SU-DHL-6 (cell line): ENCODE measurements at regions not wholly inside any gene's neighbourhood (a gene's known extent, or its start where the extent isn't known, plus 50 kb on each side); places are given as distances from the start of the nearest gene placed in this dataset.

Experiments used
- CTCF ChIP-seq: fragments of 200-600 bp; sonication (generic); IDR thresholded peaks from one replicate; pipeline ENCODE4 v1.5.1; 2017; ENCODE audit warnings: antibody characterized with exemption, mild to moderate bottlenecking, low read length, moderate library complexity; ENCODE audit not compliant: insufficient read depth, poor library complexity, severe bottlenecking
- EZH2phosphoT487 ChIP-seq: fragments of 200-600 bp; sonication (generic), shearing (Covaris generic); conservative IDR thresholded peaks from 2 replicates; pipeline ENCODE4 v1.6.1; 2018; ENCODE audit warnings: mild to moderate bottlenecking, antibody characterized with exemption, low read length, moderate library complexity, mixed read lengths

GRCh38 chr12:116380108-116380507 is 102.6 kb upstream of the MED13L start:
- TF ChIP-seq CTCF (no peak), EZH2phosphoT487 (no peak)
